Chondrocyte (in vitro differentiated cells): ENCODE measurements at regions not wholly inside any gene's neighbourhood (a gene's known extent, or its start where the extent isn't known, plus 50 kb on each side); places are given as distances from the start of the nearest gene placed in this dataset.

Source experiments
- DNase-seq: peaks from one replicate; pipeline ENCODE4 v3.0.0; 2021; ENCODE audit warnings: mixed read lengths, low spot score
- H3K27ac Mint-ChIP-seq: one replicate; pipeline ENCODE4 v1.8.0; 2021; ENCODE audit warnings: mild to moderate bottlenecking, moderate library complexity, mixed read lengths; ENCODE audit not compliant: unreplicated experiment
- H3K27me3 Mint-ChIP-seq: 2 replicates; pipeline ENCODE4 v1.8.0; 2021; ENCODE audit warnings: low read depth, mixed read lengths
- H3K36me3 Mint-ChIP-seq: 2 replicates; pipeline ENCODE4 v1.8.0; 2021; ENCODE audit warnings: low read depth, mixed read lengths
- H3K4me1 Mint-ChIP-seq: 2 replicates; pipeline ENCODE4 v1.8.0; 2021; ENCODE audit warnings: low read depth, mild to moderate bottlenecking, mixed read lengths
- H3K4me3 Mint-ChIP-seq: one replicate; pipeline ENCODE4 v1.8.0; 2021; ENCODE audit warnings: mild to moderate bottlenecking, moderate library complexity, mixed read lengths; ENCODE audit not compliant: unreplicated experiment
- H3K9me3 Mint-ChIP-seq: 2 replicates; pipeline ENCODE4 v1.8.0; 2021; ENCODE audit warnings: low read depth, mixed read lengths
- CTCF ChIP-seq: fragments of 200-600 bp; sonication (generic); IDR thresholded peaks from 2 replicates; pipeline ENCODE4 v1.5.0; 2021; ENCODE audit warnings: antibody characterized with exemption, mild to moderate bottlenecking, moderate library complexity

- no peak for TF ChIP-seq CTCF
- Mint-ChIP-seq H3K27me3 (no peaks in the 10 kb centered on the region), H3K9me3 (peaks cover 32% of the 10 kb centered on the region), H3K27ac (no peak overlapping the region), H3K4me3 (no peak overlapping the region), H3K36me3 (no peaks in the 10 kb centered on the region), H3K4me1 (no peaks in the 10 kb centered on the region)
- no peak for DNase-seq
Measured at GRCh38 chr17:27082023-27082774, 211.7 kb upstream of the WSB1 start.

- no peak for TF ChIP-seq CTCF
- no peaks in the 10 kb centered on the region for H3K4me1 Mint-ChIP-seq
- peaks cover 28% of the 10 kb centered on the region for H3K9me3 Mint-ChIP-seq
- H3K36me3 Mint-ChIP-seq: no peaks in the 10 kb centered on the region
- H3K4me3 Mint-ChIP-seq: no peak overlapping the region
- no peaks in the 10 kb centered on the region for H3K27me3 Mint-ChIP-seq
- DNase-seq: no peak
- no peak overlapping the region for H3K27ac Mint-ChIP-seq
Measured at GRCh38 chr17:27082775-27083154, 211.1 kb upstream of the WSB1 start.

- no peak overlapping the region for H3K27ac Mint-ChIP-seq
- no peaks in the 10 kb centered on the region for H3K27me3 Mint-ChIP-seq
- no peak for TF ChIP-seq CTCF
- H3K9me3 Mint-ChIP-seq: peaks cover 20% of the 10 kb centered on the region
- H3K4me3 Mint-ChIP-seq: no peak overlapping the region
- no peak for DNase-seq
- no peaks in the 10 kb centered on the region for H3K36me3 Mint-ChIP-seq
- no peaks in the 10 kb centered on the region for H3K4me1 Mint-ChIP-seq
Measured at GRCh38 chr17:27083408-27084185, 210.3 kb upstream of the WSB1 start.

GRCh38 chr17:27085517-27085916, 208.4 kb upstream of the WSB1 start:
- Mint-ChIP-seq H3K36me3 (no peaks in the 10 kb centered on the region), H3K4me3 (no peak overlapping the region), H3K4me1 (no peaks in the 10 kb centered on the region), H3K9me3 (peaks cover 26% of the 10 kb centered on the region), H3K27ac (no peak overlapping the region), H3K27me3 (no peaks in the 10 kb centered on the region)
- TF ChIP-seq CTCF: no peak
- DNase-seq: no peak

- Mint-ChIP-seq H3K27ac (no peak overlapping the region), H3K4me3 (no peak overlapping the region), H3K4me1 (no peaks in the 10 kb centered on the region), H3K36me3 (no peaks in the 10 kb centered on the region), H3K9me3 (peaks cover 32% of the 10 kb centered on the region), H3K27me3 (no peaks in the 10 kb centered on the region)
- no peak for DNase-seq
- no peak for TF ChIP-seq CTCF
Measured at GRCh38 chr17:27086526-27086925, 207.4 kb upstream of the WSB1 start.
